IMR-90 (cell line): ENCODE measurements at regions not wholly inside any gene's neighbourhood (a gene's known extent, or its start where the extent isn't known, plus 50 kb on each side); places are given as distances from the start of the nearest gene placed in this dataset.

Source experiments
- ATAC-seq: fragments of 200-7000 bp; cut with Tn5 transposase; 2 replicates; pipeline ENCODE4 v1.9.1; 2020; ENCODE audit warnings: low read depth, mild to moderate bottlenecking, moderate library complexity
- BruUV-seq: library from RNA; stranded (reverse); fragments of 400-500 nt; replicated peaks from 2 replicates; lab custom pipeline; 2021; lab: Mats Ljungman, UMichigan
- CTCF ChIA-PET: fragments of 300-600 bp; formaldehyde crosslinking; extraction: SDS; loops from one replicate; lab custom pipeline; 2021; ENCODE audit warnings: antibody characterized with exemption; lab: Yijun Ruan, JAX
- POLR2A ChIA-PET: fragments of 300-600 bp; sonication (Branson Sonifier 250); formaldehyde crosslinking; loops from one replicate; lab custom pipeline; 2022; ENCODE audit warnings: antibody characterized with exemption; ENCODE audit not compliant: unreplicated experiment; lab: Charles Lee
- DNase-seq: peaks from one replicate; pipeline ENCODE4 v3.0.0; 2013
- H2AFZ ChIP-seq: replicated peaks from 2 replicates; pipeline ENCODE3; 2013; ENCODE audit warnings: low read length, mild to moderate bottlenecking; ENCODE audit not compliant: poor library complexity
- H2AK5ac ChIP-seq: 2 replicates; pipeline ENCODE4 v1.6.1; 2013; ENCODE audit warnings: low read depth, low read length, inconsistent platforms
- H2AK9ac ChIP-seq: replicated peaks from 2 replicates; pipeline ENCODE3; 2013; ENCODE audit warnings: mild to moderate bottlenecking, low read depth, low read length, moderate library complexity; ENCODE audit not compliant: poor library complexity
- H2BK120ac ChIP-seq: 2 replicates; pipeline ENCODE4 v1.6.1; 2013; ENCODE audit warnings: low read depth, low read length, inconsistent platforms
- H2BK15ac ChIP-seq: 3 replicates; pipeline ENCODE4 v1.6.1; 2013; ENCODE audit warnings: low read depth, low read length, inconsistent platforms
- H2BK20ac ChIP-seq: 2 replicates; pipeline ENCODE4 v1.6.1; 2013; ENCODE audit warnings: low read depth, mild to moderate bottlenecking, inconsistent platforms, low read length, moderate library complexity
- H2BK5ac ChIP-seq: 2 replicates; pipeline ENCODE4 v1.6.1; 2013; ENCODE audit warnings: mild to moderate bottlenecking, low read depth, low read length, inconsistent platforms; ENCODE audit not compliant: poor library complexity, severe bottlenecking
- H3K14ac ChIP-seq: replicated peaks from 2 replicates; pipeline ENCODE4 v1.6.1; 2013; ENCODE audit warnings: low read depth, low read length, inconsistent platforms
- H3K18ac ChIP-seq: 2 replicates; pipeline ENCODE4 v1.6.1; 2013; ENCODE audit warnings: low read depth, low read length, control low read depth
- H3K23ac ChIP-seq: 2 replicates; pipeline ENCODE4 v1.6.1; 2013; ENCODE audit warnings: low read depth, low read length, inconsistent platforms
- H3K27ac ChIP-seq: 2 replicates; pipeline ENCODE4 v1.5.1; 2013; ENCODE audit warnings: mild to moderate bottlenecking, control low read depth, low read length; ENCODE audit not compliant: insufficient read depth
- H3K27me3 ChIP-seq: 2 replicates; pipeline ENCODE4 v1.6.1; 2013; ENCODE audit warnings: low read length; ENCODE audit not compliant: control insufficient read depth, insufficient read depth
- H3K36me3 ChIP-seq: 2 replicates; pipeline ENCODE4 v1.6.1; 2013; ENCODE audit warnings: low read length, mixed read lengths; ENCODE audit not compliant: control insufficient read depth, insufficient read depth
- H3K4ac ChIP-seq: 2 replicates; pipeline ENCODE4 v1.6.1; 2013; ENCODE audit warnings: low read depth, low read length, inconsistent platforms
- H3K4me1 ChIP-seq: 2 replicates; pipeline ENCODE4 v1.6.1; 2013; ENCODE audit warnings: low read length, mixed read lengths; ENCODE audit not compliant: control insufficient read depth, insufficient read depth
- H3K4me2 ChIP-seq: 2 replicates; pipeline ENCODE4 v1.6.1; 2013; ENCODE audit warnings: low read depth, mild to moderate bottlenecking, control low read depth, low read length, moderate library complexity
- H3K4me3 ChIP-seq: 2 replicates; pipeline ENCODE4 v1.5.1; 2013; ENCODE audit warnings: low read depth, mild to moderate bottlenecking, control low read depth, low read length, moderate library complexity; ENCODE audit not compliant: insufficient read depth
- H3K56ac ChIP-seq: 2 replicates; pipeline ENCODE4 v1.6.1; 2013; ENCODE audit warnings: low read length, inconsistent platforms; ENCODE audit not compliant: insufficient read depth; ENCODE audit errors: extremely low read depth
- H3K79me1 ChIP-seq, 2 experiments: 2 replicates each; pipeline ENCODE4 v1.6.1; 2013; ENCODE audit warnings: low read length in 2 of 2, inconsistent platforms in 1 of 2, low read depth in 1 of 2
- H3K9ac ChIP-seq: 2 replicates; pipeline ENCODE4 v1.6.1; 2013; ENCODE audit warnings: low read depth, low read length, control low read depth
- H3K9me1 ChIP-seq: 2 replicates; pipeline ENCODE4 v1.6.1; 2013; ENCODE audit warnings: low read length, inconsistent platforms; ENCODE audit not compliant: insufficient read depth
- H3K9me3 ChIP-seq: 2 replicates; pipeline ENCODE4 v1.6.1; 2013; ENCODE audit warnings: low read length; ENCODE audit not compliant: control insufficient read depth, insufficient read depth
- H4K20me1 ChIP-seq: 2 replicates; pipeline ENCODE4 v1.6.1; 2013; ENCODE audit warnings: low read length, inconsistent platforms; ENCODE audit not compliant: insufficient read depth
- H4K5ac ChIP-seq: 2 replicates; pipeline ENCODE4 v1.6.1; 2013; ENCODE audit warnings: mild to moderate bottlenecking, low read depth, low read length, control low read depth
- H4K8ac ChIP-seq, 2 experiments: 2 replicates each; pipeline ENCODE4 v1.6.1; 2013; ENCODE audit warnings: low read depth in 2 of 2, low read length in 2 of 2, control low read depth in 1 of 2, inconsistent platforms in 1 of 2
- H4K91ac ChIP-seq: 2 replicates; pipeline ENCODE4 v1.6.1; 2013; ENCODE audit warnings: low read depth, low read length, inconsistent platforms; ENCODE audit not compliant: insufficient read depth
- BHLHE40 ChIP-seq: fragments of 150-350 bp; IDR thresholded peaks from 2 replicates; pipeline ENCODE4 v1.6.1; 2016; ENCODE audit warnings: mild to moderate bottlenecking, low read depth, low read length
- FOS ChIP-seq: fragments of 150-350 bp; IDR thresholded peaks from 2 replicates; pipeline ENCODE4 v1.6.1; 2016; ENCODE audit warnings: low read depth, low read length
- MAFK ChIP-seq: IDR thresholded peaks from 2 replicates; pipeline ENCODE4 v1.6.1; 2012; ENCODE audit warnings: low read depth, low read length, improper control_type of control experiment
- MXI1 ChIP-seq: IDR thresholded peaks from 2 replicates; pipeline ENCODE4 v1.6.1; 2012; ENCODE audit warnings: low read depth, mild to moderate bottlenecking, low read length, moderate library complexity, borderline replicate concordance
- NFE2L2 ChIP-seq: fragments of 150-350 bp; IDR thresholded peaks from 2 replicates; pipeline ENCODE4 v1.6.1; 2016; ENCODE audit warnings: low read depth, mild to moderate bottlenecking, low read length
- POLR2A ChIP-seq: IDR thresholded peaks from 2 replicates; pipeline ENCODE4 v1.6.1; 2012; ENCODE audit warnings: mild to moderate bottlenecking, low read depth, low read length
- RAD21 ChIP-seq: IDR thresholded peaks from 2 replicates; pipeline ENCODE4 v1.6.1; 2012; ENCODE audit warnings: low read length, improper control_type of control experiment
- RCOR1 ChIP-seq: IDR thresholded peaks from 2 replicates; pipeline ENCODE4 v1.6.1; 2012; ENCODE audit warnings: mild to moderate bottlenecking, low read length, improper control_type of control experiment; ENCODE audit not compliant: insufficient replicate concordance
- RFX5 ChIP-seq: IDR thresholded peaks from 2 replicates; pipeline ENCODE4 v1.8.0; 2012; ENCODE audit warnings: low read depth, mild to moderate bottlenecking, low read length, moderate library complexity
- SMC3 ChIP-seq: fragments of 150-350 bp; IDR thresholded peaks from 2 replicates; pipeline ENCODE4 v1.6.1; 2016; ENCODE audit warnings: low read depth, mild to moderate bottlenecking, antibody characterized with exemption, low read length, moderate library complexity
- WGBS, 2 experiments: methylation state at CpG; one replicate each; pipeline versions ENCODE4 v1.1.5 to v1.1.7; 2013; ENCODE audit warnings: missing lambda C conversion rate in 2 of 2; ENCODE audit not compliant: insufficient read length in 1 of 2; ENCODE audit errors: extremely low coverage in 2 of 2; 5-methylcytosine and 5-hydroxymethylcytosine counted together
- dilution Hi-C: fragments of 300-500 bp; cut with HindIII; formaldehyde crosslinking; loops from one replicate; pipeline ENCODE4 v1.14.3; 2018; ENCODE audit warnings: low sequenced_read_pairs; ENCODE audit not compliant: unreplicated experiment
- in situ Hi-C: fragments of 300-500 bp; cut with MboI; formaldehyde crosslinking; loops from 3 replicates; pipeline ENCODE4 v1.14.3; 2019; ENCODE audit warnings: low sequenced_read_pairs, inconsistent platforms, mixed read lengths
- intact Hi-C: fragments of 100-400 bp; cut with micrococcal nuclease; formaldehyde crosslinking; loops from 2 replicates; pipeline ENCODE4 v1.10.0; 2022
- TF ChIP-seq, protein P1 (sequence below): conservative IDR thresholded peaks from 2 replicates; pipeline ENCODE4 v1.5.1; 2012; ENCODE audit warnings: mild to moderate bottlenecking, low read depth, low read length, improper control_type of control experiment

DNA sequence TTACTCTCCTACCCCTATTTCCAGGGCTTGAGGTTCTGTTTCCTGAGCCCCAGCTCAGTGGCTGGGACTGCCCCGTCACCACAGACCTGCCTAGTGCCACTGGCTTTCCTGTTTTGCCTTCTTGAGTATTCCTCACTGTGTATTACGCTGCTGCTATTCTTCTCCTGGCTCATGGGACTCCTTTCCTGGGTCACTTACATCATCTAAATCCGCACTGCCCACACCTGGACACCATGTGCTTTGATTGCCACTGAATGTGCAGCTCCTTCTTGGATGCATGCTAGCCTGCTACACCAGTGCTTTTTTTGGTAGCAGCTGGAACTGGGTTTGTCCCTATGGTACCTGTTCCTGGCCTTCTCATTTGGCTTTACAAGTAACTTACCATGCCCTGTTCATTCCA, 96.6 kb upstream of the PTPRM start:
- H2BK5ac ChIP-seq: no peak overlapping the region
- H3K36me3 ChIP-seq: no peaks in the 10 kb centered on the region
- H2AK5ac ChIP-seq: no peak overlapping the region
- ChIA-PET CTCF (no interaction called here), POLR2A (interaction anchor here (0.5 kb wide), 1 partner anchor 1648 kb away, joined by 3 read pairs; no protein-coding TSS in a partner anchor)
- no peak overlapping the region for H3K4ac ChIP-seq
- in situ Hi-C loops: no loop called here
- 48% methylated on average over 3 of the region's 3 CpGs; no CpG with 5 or more reads in 1 of the 2 experiments for WGBS, 2 experiments
- H2BK120ac ChIP-seq: no peak overlapping the region
- H4K5ac ChIP-seq: no peak overlapping the region
- ATAC-seq: no peak
- no peak overlapping the region for H2BK20ac ChIP-seq
- no peak overlapping the region for H3K56ac ChIP-seq
- no peak overlapping the region for H4K91ac ChIP-seq
- H2AFZ ChIP-seq: no peak overlapping the region
- H3K4me1 ChIP-seq: no peaks in the 10 kb centered on the region
- no peak overlapping the region for H3K23ac ChIP-seq
- no peaks in the 10 kb centered on the region for H3K9me1 ChIP-seq
- no peak overlapping the region for H2AK9ac ChIP-seq
- no peak for DNase-seq
- dilution Hi-C loops: no loop called here
- no peaks in the 10 kb centered on the region for H4K20me1 ChIP-seq
- H3K79me1 ChIP-seq: no peaks in the 10 kb centered on the region
- H2BK15ac ChIP-seq: no peak overlapping the region
- no peak overlapping the region for H3K27ac ChIP-seq
- no TSS peak for BruUV-seq
- no peak overlapping the region for H3K14ac ChIP-seq
- intact Hi-C loops: no loop called here
- H3K27me3 ChIP-seq: peaks cover 5% of the 10 kb centered on the region
- H3K9me3 ChIP-seq: no peaks in the 10 kb centered on the region
- H4K8ac ChIP-seq: no peak overlapping the region
- TF ChIP-seq RFX5 (no peak), SMC3 (no peak), MAFK (no peak), RCOR1 (no peak), FOS (no peak), NFE2L2 (no peak), BHLHE40 (no peak), MXI1 (no peak), POLR2A (no peak), RAD21 (no peak)
- TF ChIP-seq, protein P1, sequence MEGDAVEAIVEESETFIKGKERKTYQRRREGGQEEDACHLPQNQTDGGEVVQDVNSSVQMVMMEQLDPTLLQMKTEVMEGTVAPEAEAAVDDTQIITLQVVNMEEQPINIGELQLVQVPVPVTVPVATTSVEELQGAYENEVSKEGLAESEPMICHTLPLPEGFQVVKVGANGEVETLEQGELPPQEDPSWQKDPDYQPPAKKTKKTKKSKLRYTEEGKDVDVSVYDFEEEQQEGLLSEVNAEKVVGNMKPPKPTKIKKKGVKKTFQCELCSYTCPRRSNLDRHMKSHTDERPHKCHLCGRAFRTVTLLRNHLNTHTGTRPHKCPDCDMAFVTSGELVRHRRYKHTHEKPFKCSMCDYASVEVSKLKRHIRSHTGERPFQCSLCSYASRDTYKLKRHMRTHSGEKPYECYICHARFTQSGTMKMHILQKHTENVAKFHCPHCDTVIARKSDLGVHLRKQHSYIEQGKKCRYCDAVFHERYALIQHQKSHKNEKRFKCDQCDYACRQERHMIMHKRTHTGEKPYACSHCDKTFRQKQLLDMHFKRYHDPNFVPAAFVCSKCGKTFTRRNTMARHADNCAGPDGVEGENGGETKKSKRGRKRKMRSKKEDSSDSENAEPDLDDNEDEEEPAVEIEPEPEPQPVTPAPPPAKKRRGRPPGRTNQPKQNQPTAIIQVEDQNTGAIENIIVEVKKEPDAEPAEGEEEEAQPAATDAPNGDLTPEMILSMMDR: no peak
- no peak overlapping the region for H3K4me2 ChIP-seq
- no peak overlapping the region for H3K9ac ChIP-seq
- no peak overlapping the region for H3K4me3 ChIP-seq
- no peak overlapping the region for H3K18ac ChIP-seq
